ENCODE measurements at regions not wholly inside any gene's neighbourhood (a gene's known extent, or its start where the extent isn't known, plus 50 kb on each side); places are given as distances from the start of the nearest gene placed in this dataset.
"Not testable (repeated sequence)": the region's sequence is repeated elsewhere in the genome, so short reads cannot be mapped to it uniquely, and the experiment has no call there.

GRCh38 chr2:4900861-4901770 is 791.1 kb upstream of the SOX11 start:
- TF ChIP-seq POLR2A (IDR thresholded peaks at IDR 0.05; ENCODE audit: low read length) (no peak), GATA1 (IDR thresholded peaks at IDR 0.05; ENCODE audit: low read depth, low read length) (no peak)
- no peak for DNase-seq

GRCh38 chr2:4903656-4904348 is 788.4 kb upstream of the SOX11 start:
- no peak for DNase-seq
- TF ChIP-seq GATA1 (IDR thresholded peaks at IDR 0.05; ENCODE audit: low read depth, low read length) (no peak), POLR2A (IDR thresholded peaks at IDR 0.05; ENCODE audit: low read length) (no peak)

- TF ChIP-seq POLR2A (IDR thresholded peaks at IDR 0.05; ENCODE audit: low read length) (no peak), GATA1 (IDR thresholded peaks at IDR 0.05; ENCODE audit: low read depth, low read length) (no peak)
- DNase-seq = no peak
Measured at GRCh38 chr2:4908461-4908860, 783.7 kb upstream of the SOX11 start.

GRCh38 chr2:4909346-4910009 is 782.7 kb upstream of the SOX11 start:
- no peak for TF ChIP-seq POLR2A (IDR thresholded peaks at IDR 0.05; ENCODE audit: low read length)
- no peak for TF ChIP-seq GATA1 (IDR thresholded peaks at IDR 0.05; ENCODE audit: low read depth, low read length)
- DNase-seq = no peak

- TF ChIP-seq GATA1 (IDR thresholded peaks at IDR 0.05; ENCODE audit: low read depth, low read length) = no peak
- no peak for TF ChIP-seq POLR2A (IDR thresholded peaks at IDR 0.05; ENCODE audit: low read length)
- no peak for DNase-seq
Measured at GRCh38 chr2:4914036-4914435, 778.1 kb upstream of the SOX11 start.

GRCh38 chr2:4914551-4914950 is 777.6 kb upstream of the SOX11 start:
- TF ChIP-seq GATA1 (IDR thresholded peaks at IDR 0.05; ENCODE audit: low read depth, low read length) (no peak), POLR2A (IDR thresholded peaks at IDR 0.05; ENCODE audit: low read length) (no peak)
- DNase-seq = no peak

GRCh38 chr2:4915357-4915756 is 776.8 kb upstream of the SOX11 start:
- TF ChIP-seq GATA1 (IDR thresholded peaks at IDR 0.05; ENCODE audit: low read depth, low read length) = no peak
- TF ChIP-seq POLR2A (IDR thresholded peaks at IDR 0.05; ENCODE audit: low read length) = no peak
- no peak for DNase-seq

GRCh38 chr2:4916094-4916493 is 776.1 kb upstream of the SOX11 start:
- no peak for DNase-seq

GRCh38 chr2:4930704-4931103 is 761.5 kb upstream of the SOX11 start:
- DNase-seq = no peak
- TF ChIP-seq GATA1 (IDR thresholded peaks at IDR 0.05; ENCODE audit: low read depth, low read length) (no peak), POLR2A (IDR thresholded peaks at IDR 0.05; ENCODE audit: low read length) (no peak)

More at GRCh38 chr2:4916094-4916493, 776.1 kb upstream of the SOX11 start:
- TF ChIP-seq GATA1 (IDR thresholded peaks at IDR 0.05; ENCODE audit: low read depth, low read length) = no peak
- TF ChIP-seq POLR2A (IDR thresholded peaks at IDR 0.05; ENCODE audit: low read length) = no peak

GRCh38 chr2:4931721-4932365 is 760.3 kb upstream of the SOX11 start:
- no peak for TF ChIP-seq POLR2A (IDR thresholded peaks at IDR 0.05; ENCODE audit: low read length)
- no peak for TF ChIP-seq GATA1 (IDR thresholded peaks at IDR 0.05; ENCODE audit: low read depth, low read length)
- no peak for DNase-seq

- DNase-seq = not testable (repeated sequence)
Measured at GRCh38 chr2:4935291-4935690, 756.9 kb upstream of the SOX11 start.

- no peak for DNase-seq
- TF ChIP-seq POLR2A (IDR thresholded peaks at IDR 0.05; ENCODE audit: low read length) (no peak), GATA1 (IDR thresholded peaks at IDR 0.05; ENCODE audit: low read depth, low read length) (no peak)
Measured at GRCh38 chr2:4937550-4937949, 754.6 kb upstream of the SOX11 start.

GRCh38 chr2:4938206-4938605 is 754.0 kb upstream of the SOX11 start:
- no peak for TF ChIP-seq POLR2A (IDR thresholded peaks at IDR 0.05; ENCODE audit: low read length)
- no peak for TF ChIP-seq GATA1 (IDR thresholded peaks at IDR 0.05; ENCODE audit: low read depth, low read length)
- DNase-seq = no peak

GRCh38 chr2:4942441-4942840 is 749.7 kb upstream of the SOX11 start:
- no peak for DNase-seq
- TF ChIP-seq GATA1 (IDR thresholded peaks at IDR 0.05; ENCODE audit: low read depth, low read length) (no peak), POLR2A (IDR thresholded peaks at IDR 0.05; ENCODE audit: low read length) (no peak)
